ENCODE measurements at regions not wholly inside any gene's neighbourhood (a gene's known extent, or its start where the extent isn't known, plus 50 kb on each side); places are given as distances from the start of the nearest gene placed in this dataset.

- TF ChIP-seq, protein P1, sequence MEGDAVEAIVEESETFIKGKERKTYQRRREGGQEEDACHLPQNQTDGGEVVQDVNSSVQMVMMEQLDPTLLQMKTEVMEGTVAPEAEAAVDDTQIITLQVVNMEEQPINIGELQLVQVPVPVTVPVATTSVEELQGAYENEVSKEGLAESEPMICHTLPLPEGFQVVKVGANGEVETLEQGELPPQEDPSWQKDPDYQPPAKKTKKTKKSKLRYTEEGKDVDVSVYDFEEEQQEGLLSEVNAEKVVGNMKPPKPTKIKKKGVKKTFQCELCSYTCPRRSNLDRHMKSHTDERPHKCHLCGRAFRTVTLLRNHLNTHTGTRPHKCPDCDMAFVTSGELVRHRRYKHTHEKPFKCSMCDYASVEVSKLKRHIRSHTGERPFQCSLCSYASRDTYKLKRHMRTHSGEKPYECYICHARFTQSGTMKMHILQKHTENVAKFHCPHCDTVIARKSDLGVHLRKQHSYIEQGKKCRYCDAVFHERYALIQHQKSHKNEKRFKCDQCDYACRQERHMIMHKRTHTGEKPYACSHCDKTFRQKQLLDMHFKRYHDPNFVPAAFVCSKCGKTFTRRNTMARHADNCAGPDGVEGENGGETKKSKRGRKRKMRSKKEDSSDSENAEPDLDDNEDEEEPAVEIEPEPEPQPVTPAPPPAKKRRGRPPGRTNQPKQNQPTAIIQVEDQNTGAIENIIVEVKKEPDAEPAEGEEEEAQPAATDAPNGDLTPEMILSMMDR (conservative IDR thresholded peaks at IDR 0.05; ENCODE audit: low read length): no peak
- TF ChIP-seq EZH2phosphoT487 (IDR thresholded peaks at IDR 0.05; ENCODE audit: borderline replicate concordance): no peak
Observed at GRCh38 chr12:78540606-78541336, 323.8 kb upstream of the SYT1 start.

All from Loucy (cell line).